Adrenal gland (tissue), 9 donors: ENCODE measurements at regions not wholly inside any gene's neighbourhood (a gene's known extent, or its start where the extent isn't known, plus 50 kb on each side); places are given as distances from the start of the nearest gene placed in this dataset.

Experiments used
- DNase-seq, 7 donors: peaks; one replicate each; pipeline ENCODE4 v3.0.0-alpha.2; 2019 to 2020
- H3K27ac ChIP-seq, 5 donors: fragments of 200-600 bp; sonication (generic) in 4 of 5; 1 replicate in 3 of 5; 2 replicates in 2 of 5; pipeline versions ENCODE4 v1.5.1 to v1.8.0; 2016 to 2020; ENCODE audit warnings: mild to moderate bottlenecking in 1 of 5
- H3K27me3 ChIP-seq: fragments of 200-600 bp; 2 replicates; pipeline ENCODE4 v1.8.0; 2021
- H3K36me3 ChIP-seq, 2 donors: fragments of 200-600 bp; replicated peaks in 1 of 2; 1 replicate in 1 of 2; 2 replicates in 1 of 2; pipeline versions ENCODE4 v1.5.1 to v1.8.0; 2018 to 2022
- H3K4me1 ChIP-seq, 2 donors: fragments of 200-600 bp; replicated peaks in 1 of 2; 1 replicate in 1 of 2; 2 replicates in 1 of 2; pipeline versions ENCODE4 v1.5.1 to v1.8.0; 2018 to 2021
- H3K4me3 ChIP-seq, 4 donors: fragments of 200-600 bp; sonication (generic) in 3 of 4; one replicate each; pipeline ENCODE4 v1.5.1; 2016 to 2018
- H3K9me3 ChIP-seq, 3 donors: fragments of 200-600 bp; sonication (generic) in 1 of 3; replicated peaks in 1 of 3; 1 replicate in 2 of 3; 2 replicates in 1 of 3; pipeline versions ENCODE4 v1.5.1 to v1.8.0; 2016 to 2021
- CTCF ChIP-seq, 6 experiments: fragments of 450-650 bp in 4 of 6; fragments of 200-600 bp in 2 of 6; sonication (generic) in 1 of 6; IDR thresholded peaks; 1 replicate in 5 of 6; 2 replicates in 1 of 6; pipeline versions ENCODE4 v1.5.1 to v1.8.0; 2016 to 2021; ENCODE audit warnings: antibody characterized with exemption in 6 of 6, mild to moderate bottlenecking in 2 of 6, moderate library complexity in 1 of 6
- POLR2A ChIP-seq, 2 donors: fragments of 450-650 bp; IDR thresholded peaks; one replicate each; pipeline ENCODE4 v1.6.1; 2017; ENCODE audit warnings: antibody characterized with exemption in 2 of 2, mild to moderate bottlenecking in 2 of 2, moderate library complexity in 1 of 2
- WGBS, 4 donors: extraction: QIAGEN DNeasy Blood & Tissue Kit in 2 of 4; methylation state at CpG; one replicate each; pipeline versions ENCODE4 v1.1.5 to v1.1.7; 2013 to 2017; 5-methylcytosine and 5-hydroxymethylcytosine counted together
- intact Hi-C, 2 donors: fragments of 100-400 bp; cut with DNase I; formaldehyde crosslinking; loops; one replicate each; pipeline versions ENCODE4 v1.14.1 to v1.15.0; 2022 to 2023
- donor health status: healthy with polysubstance abuse.
- donor health status: Bipolar disorder and iron deficiency.
- donor health status: DM: yes; HTN: yes; CAD: no.
- donor health status: DM: no; HTN: no; CAD: no.
- donor health status: DM: no; HTN: no; CAD: no.

- intact Hi-C loops, result no loop called here
- Histone ChIP-seq H3K4me3 (no peak overlapping the region), H3K4me1 (no peaks in the 10 kb centered on the region), H3K9me3 (no peaks in the 10 kb centered on the region), H3K27ac (no peak overlapping the region), H3K27me3 (no peaks in the 10 kb centered on the region), H3K36me3 (no peaks in the 10 kb centered on the region)
- TF ChIP-seq POLR2A (IDR thresholded peaks at IDR 0.05), result no peak
- no peak for TF ChIP-seq CTCF (IDR thresholded peaks at IDR 0.05)
- WGBS, 4 donors, result 83 to 85% (median 84%) methylated on average over 10 of the region's 10 CpGs
- no peak for DNase-seq
These were observed 103.4 kb upstream of the ITGA6 start for GRCh38 chr2:172323861-172324597.

GRCh38 chr2:172326211-172326509, 101.2 kb upstream of the ITGA6 start:
- no peaks in the 10 kb centered on the region for H3K36me3 ChIP-seq
- no peak overlapping the region for H3K4me3 ChIP-seq
- TF ChIP-seq POLR2A (IDR thresholded peaks at IDR 0.05) (no peak), CTCF (IDR thresholded peaks at IDR 0.05) (no peak)
- intact Hi-C loops, result no loop called here
- 81 to 92% (median 87%) methylated on average over 1 of the region's 1 CpG for WGBS, 4 donors
- no peaks in the 10 kb centered on the region for H3K9me3 ChIP-seq
- DNase-seq, result no peak
- no peaks in the 10 kb centered on the region for H3K27me3 ChIP-seq
- no peak overlapping the region for H3K27ac ChIP-seq
- H3K4me1 ChIP-seq, result no peaks in the 10 kb centered on the region

GRCh38 chr2:172328103-172328841, 99.1 kb upstream of the ITGA6 start:
- DNase-seq, result no peak
- intact Hi-C loops, result no loop called here
- 63 to 78% (median 68%) methylated on average over 3 of the region's 3 CpGs for WGBS, 4 donors
- no peak for TF ChIP-seq POLR2A (IDR thresholded peaks at IDR 0.05)
- no peak for TF ChIP-seq CTCF (IDR thresholded peaks at IDR 0.05)
- H3K36me3 ChIP-seq, result no peaks in the 10 kb centered on the region
- H3K27ac ChIP-seq, result no peak overlapping the region
- no peaks in the 10 kb centered on the region for H3K9me3 ChIP-seq
- no peaks in the 10 kb centered on the region for H3K4me1 ChIP-seq
- no peaks in the 10 kb centered on the region for H3K27me3 ChIP-seq
- no peak overlapping the region for H3K4me3 ChIP-seq

GRCh38 chr2:172329416-172329773, 98.0 kb upstream of the ITGA6 start:
- Histone ChIP-seq H3K27me3 (no peaks in the 10 kb centered on the region), H3K4me1 (no peaks in the 10 kb centered on the region), H3K9me3 (no peaks in the 10 kb centered on the region), H3K4me3 (no peak overlapping the region), H3K27ac (peak overlapping the region in 1 of 5 donors; percentile 58), H3K36me3 (no peaks in the 10 kb centered on the region)
- intact Hi-C loops, result no loop called here
- 62 to 86% (median 73%) methylated on average over 1 to 2 of the region's 2 CpGs for WGBS, 4 donors
- no peak for TF ChIP-seq POLR2A (IDR thresholded peaks at IDR 0.05)
- TF ChIP-seq CTCF (IDR thresholded peaks at IDR 0.05), result no peak
- DNase-seq, result no peak
